ENCODE measurements at regions not wholly inside any gene's neighbourhood (a gene's known extent, or its start where the extent isn't known, plus 50 kb on each side); places are given as distances from the start of the nearest gene placed in this dataset.

GRCh38 chr2:133871545-133872209 lies 303.4 kb upstream of the NCKAP5 start:
- in situ Hi-C loops (cut with MboI) (no loop called here), intact Hi-C loops (cut with micrococcal nuclease) (no loop called here)
- ChIA-PET POLR2A (no interaction called here), CTCF (ENCODE audit: low intra/inter-chr PET ratio) (no interaction called here)
- DNase-seq (ENCODE audit: extremely low read depth in 1 of 4, low spot score in 3 of 4) (no peak), FAIRE-seq (no peak), ATAC-seq (no peak)
- Histone ChIP-seq H3K36me3 (ENCODE audit: control insufficient read depth, insufficient read depth, low read length) (no peaks in the 10 kb centered on the region), H3K9ac (ENCODE audit: insufficient read depth in 1 of 2, low read depth in 2 of 2, low read length in 2 of 2) (no peak overlapping the region), H3K9me3 (replicated peaks; ENCODE audit: control insufficient read depth, insufficient read depth, low read depth, low read length) (no peaks in the 10 kb centered on the region), H3K27me3 (ENCODE audit: control insufficient read depth in 2 of 2, insufficient read depth in 2 of 2, low read length in 2 of 2) (no peaks in the 10 kb centered on the region), H3K4me2 (ENCODE audit: insufficient read depth, low read length) (no peak overlapping the region), H2AFZ (ENCODE audit: low read depth, low read length) (no peak overlapping the region), H3K9me1 (ENCODE audit: control insufficient read depth, insufficient read depth, low read length) (no peaks in the 10 kb centered on the region), H3K79me2 (ENCODE audit: control insufficient read depth, insufficient read depth, low read length) (no peaks in the 10 kb centered on the region), H3K4me3 (no peak overlapping the region), H4K20me1 (replicated peaks; ENCODE audit: control insufficient read depth, insufficient read depth, low read length) (no peaks in the 10 kb centered on the region), H3K27ac (ENCODE audit: extremely low read depth, low read depth, low read length) (no peak overlapping the region), H3K4me1 (replicated peaks in 1 of 2; ENCODE audit: control insufficient read depth in 2 of 2, insufficient read depth in 2 of 2, low read length in 2 of 2) (no peaks in the 10 kb centered on the region)
- BruUV-seq (replicated peaks), result no TSS peak
- 0% methylated on average over 4 of the region's 4 CpGs for WGBS (ENCODE audit: insufficient coverage, low coverage, missing lambda C conversion rate)
- TF ChIP-seq RFX7 (CRISPR knock-in tag; IDR thresholded peaks at IDR 0.05) (no peak), THRAP3 (IDR thresholded peaks at IDR 0.05; ENCODE audit: borderline replicate concordance) (no peak), ZBTB33 (CRISPR knock-in tag; IDR thresholded peaks at IDR 0.05) (no peak), NBN (IDR thresholded peaks at IDR 0.05; ENCODE audit: low read depth) (no peak), BRCA1 (IDR thresholded peaks at IDR 0.05) (no peak), BRCA1 (CRISPR knock-in tag; IDR thresholded peaks at IDR 0.05) (no peak), E2F3 (CRISPR knock-in tag; IDR thresholded peaks at IDR 0.05) (no peak), ATF1 (CRISPR knock-in tag; IDR thresholded peaks at IDR 0.05) (no peak), ATF1 (tag; IDR thresholded peaks at IDR 0.05) (no peak), KLF16 (IDR thresholded peaks at IDR 0.05) (no peak), HCFC1 (IDR thresholded peaks at IDR 0.05; ENCODE audit: low read depth, low read length) (no peak), RHOXF2B (CRISPR knock-in tag; conservative IDR thresholded peaks at IDR 0.05) (no peak), ZBTB34 (CRISPR knock-in tag; IDR thresholded peaks at IDR 0.05) (no peak), SMARCB1 (IDR thresholded peaks at IDR 0.05; ENCODE audit: insufficient read length, low read depth) (no peak), EHMT2 (IDR thresholded peaks at IDR 0.05) (no peak)
